ENCODE measurements at regions not wholly inside any gene's neighbourhood (a gene's known extent, or its start where the extent isn't known, plus 50 kb on each side); places are given as distances from the start of the nearest gene placed in this dataset.

- DNase-seq = no peak
- intact Hi-C loops (cut with DNase I) = no loop called here
Measured at GRCh38 chr5:126069329-126069728, 353.9 kb upstream of the GRAMD2B start.

GRCh38 chr5:126070481-126070880 is 352.7 kb upstream of the GRAMD2B start:
- intact Hi-C loops (cut with DNase I) = no loop called here
- no peak for DNase-seq

GRCh38 chr5:126074538-126074937 is 348.7 kb upstream of the GRAMD2B start:
- intact Hi-C loops (cut with DNase I) = no loop called here
- DNase-seq = no peak

- DNase-seq = no peak
- intact Hi-C loops (cut with DNase I) = no loop called here
Measured at GRCh38 chr5:126079266-126079665, 343.9 kb upstream of the GRAMD2B start.

GRCh38 chr5:126081209-126081608 is 342.0 kb upstream of the GRAMD2B start:
- no peak for DNase-seq
- intact Hi-C loops (cut with DNase I) = no loop called here

GRCh38 chr5:126093041-126093440 is 330.2 kb upstream of the GRAMD2B start:
- DNase-seq = no peak
- intact Hi-C loops (cut with DNase I) = no loop called here

- DNase-seq = no peak
- intact Hi-C loops (cut with DNase I) = no loop called here
Measured at GRCh38 chr5:126093718-126094117, 329.5 kb upstream of the GRAMD2B start.

GRCh38 chr5:126094991-126095390 is 328.2 kb upstream of the GRAMD2B start:
- intact Hi-C loops (cut with DNase I) = no loop called here
- DNase-seq = no peak

- DNase-seq = peak in 1 of 42 donors; percentile 17
- intact Hi-C loops (cut with DNase I) = no loop called here
Measured at GRCh38 chr5:126096442-126097006, 326.7 kb upstream of the GRAMD2B start.

GRCh38 chr5:126097876-126098275 is 325.3 kb upstream of the GRAMD2B start:
- intact Hi-C loops (cut with DNase I) = no loop called here
- DNase-seq = no peak

GRCh38 chr5:126098330-126099017 is 324.7 kb upstream of the GRAMD2B start:
- no peak for DNase-seq
- intact Hi-C loops (cut with DNase I) = no loop called here

GRCh38 chr5:126099077-126099476 is 324.1 kb upstream of the GRAMD2B start:
- intact Hi-C loops (cut with DNase I) = no loop called here
- no peak for DNase-seq

- DNase-seq = peak in 6 of 42 donors; percentile 1 to 33 (median 16)
- intact Hi-C loops (cut with DNase I) = no loop called here
Measured at GRCh38 chr5:126100767-126101166, 322.4 kb upstream of the GRAMD2B start.

GRCh38 chr5:126101901-126102300 is 321.3 kb upstream of the GRAMD2B start:
- intact Hi-C loops (cut with DNase I) = no loop called here
- no peak for DNase-seq

GRCh38 chr5:126103050-126103449 is 320.2 kb upstream of the GRAMD2B start:
- intact Hi-C loops (cut with DNase I) = no loop called here
- no peak for DNase-seq

- intact Hi-C loops (cut with DNase I) = no loop called here
- DNase-seq = no peak
Measured at GRCh38 chr5:126103868-126104267, 319.3 kb upstream of the GRAMD2B start.

- no peak for DNase-seq
- intact Hi-C loops (cut with DNase I) = no loop called here
Measured at GRCh38 chr5:126104341-126104740, 318.9 kb upstream of the GRAMD2B start.

- DNase-seq = no peak
- intact Hi-C loops (cut with DNase I) = no loop called here
Measured at GRCh38 chr5:126104951-126105350, 318.3 kb upstream of the GRAMD2B start.

- intact Hi-C loops (cut with DNase I) = no loop called here
- no peak for DNase-seq
Measured at GRCh38 chr5:126106029-126106428, 317.2 kb upstream of the GRAMD2B start.

- intact Hi-C loops (cut with DNase I) = no loop called here
- no peak for DNase-seq
Measured at GRCh38 chr5:126107381-126107780, 315.8 kb upstream of the GRAMD2B start.

- DNase-seq = no peak
- intact Hi-C loops (cut with DNase I) = no loop called here
Measured at GRCh38 chr5:126108470-126108869, 314.7 kb upstream of the GRAMD2B start.

Measured in head of caudate nucleus (tissue), 42 donors.